SK-N-SH treated with all-trans-retinoic acid at 6 μM for 48 hours (cell line): ENCODE measurements at regions not wholly inside any gene's neighbourhood (a gene's known extent, or its start where the extent isn't known, plus 50 kb on each side); places are given as distances from the start of the nearest gene placed in this dataset.

Experiments used
- ATAC-seq: fragments of 200-7000 bp; cut with Tn5 transposase; 3 replicates; pipeline ENCODE4 v1.9.1; 2020; ENCODE audit warnings: mild to moderate bottlenecking, moderate library complexity
- ARNTL ChIP-seq: fragments of 450-650 bp; formaldehyde crosslinking; IDR thresholded peaks from 2 replicates; pipeline ENCODE4 v1.5.0; 2020; ENCODE audit warnings: low read depth, mild to moderate bottlenecking, moderate library complexity, borderline replicate concordance
- BACH2 ChIP-seq: fragments of 250-450 bp; sonication (Bioruptor Pico); IDR thresholded peaks from 2 replicates; pipeline ENCODE4 v1.9.0; 2021; ENCODE audit warnings: mild to moderate bottlenecking, borderline replicate concordance
- CSDC2 ChIP-seq: fragments of 250-450 bp; sonication (Bioruptor Pico); IDR thresholded peaks from 2 replicates; pipeline ENCODE4 v1.5.0; 2020; ENCODE audit warnings: mild to moderate bottlenecking, moderate library complexity
- ESRRG ChIP-seq: fragments of 250-450 bp; sonication (Bioruptor Pico); IDR thresholded peaks from 2 replicates; pipeline ENCODE4 v1.6.1; 2021; ENCODE audit warnings: mild to moderate bottlenecking
- OSR1 ChIP-seq: fragments of 250-450 bp; sonication (Bioruptor Pico); IDR thresholded peaks from 2 replicates; pipeline ENCODE4 v1.8.0; 2022; ENCODE audit warnings: moderate library complexity, mild to moderate bottlenecking, inconsistent platforms
- POU6F1 ChIP-seq: fragments of 250-450 bp; sonication (Bioruptor Pico); IDR thresholded peaks from 2 replicates; pipeline ENCODE4 v1.8.0; 2021; ENCODE audit warnings: low read depth, mild to moderate bottlenecking, moderate library complexity, borderline replicate concordance
- RARB ChIP-seq: fragments of 250-450 bp; sonication (Bioruptor Pico); IDR thresholded peaks from 2 replicates; pipeline ENCODE4 v1.8.0; 2021; ENCODE audit warnings: mild to moderate bottlenecking, moderate library complexity
- SNAI2 ChIP-seq: fragments of 250-450 bp; sonication (Bioruptor Pico); IDR thresholded peaks from 2 replicates; pipeline ENCODE4 v1.5.0; 2020; ENCODE audit warnings: mild to moderate bottlenecking, moderate library complexity
- TCF4 ChIP-seq: fragments of 250-450 bp; sonication (Bioruptor Pico); IDR thresholded peaks from 2 replicates; pipeline ENCODE4 v1.8.0; 2021; ENCODE audit warnings: mild to moderate bottlenecking, moderate library complexity, borderline replicate concordance
- TOX ChIP-seq: fragments of 250-450 bp; sonication (Bioruptor Pico); IDR thresholded peaks from 2 replicates; pipeline ENCODE4 v1.8.0; 2021; ENCODE audit warnings: mild to moderate bottlenecking, moderate library complexity, borderline replicate concordance
- TSHZ2 ChIP-seq: fragments of 250-450 bp; sonication (Bioruptor Pico); IDR thresholded peaks from 2 replicates; pipeline ENCODE4 v1.5.0; 2020; ENCODE audit warnings: mild to moderate bottlenecking, moderate library complexity
- ZC3H10 ChIP-seq: fragments of 250-450 bp; sonication (Bioruptor Pico); IDR thresholded peaks from 2 replicates; pipeline ENCODE4 v1.5.1; 2021; ENCODE audit warnings: mild to moderate bottlenecking, moderate library complexity
- ZFP3 ChIP-seq: fragments of 250-450 bp; sonication (Bioruptor Pico); IDR thresholded peaks from 2 replicates; pipeline ENCODE4 v1.5.0; 2020; ENCODE audit warnings: mild to moderate bottlenecking, moderate library complexity
- ZNF565 ChIP-seq: fragments of 450-650 bp; formaldehyde crosslinking; conservative IDR thresholded peaks from 2 replicates; pipeline ENCODE4 v1.5.0; 2020; ENCODE audit warnings: low read depth, mild to moderate bottlenecking, moderate library complexity
- ZNF8 ChIP-seq: fragments of 450-650 bp; formaldehyde crosslinking; IDR thresholded peaks from 2 replicates; pipeline ENCODE4 v1.5.0; 2020; ENCODE audit warnings: mild to moderate bottlenecking, moderate library complexity
- TF ChIP-seq, protein P1 (sequence below): fragments of 250-450 bp; sonication (Bioruptor Pico); IDR thresholded peaks from 2 replicates; pipeline ENCODE4 v1.8.0; 2020; ENCODE audit warnings: mild to moderate bottlenecking, moderate library complexity, borderline replicate concordance
- TF ChIP-seq, protein P2 (sequence below): fragments of 250-450 bp; sonication (Bioruptor Pico); IDR thresholded peaks from 2 replicates; pipeline ENCODE4 v1.5.1; 2020; ENCODE audit warnings: low read depth, mild to moderate bottlenecking, moderate library complexity
- TF ChIP-seq, protein P3 (sequence below): fragments of 250-450 bp; sonication (Bioruptor Pico); IDR thresholded peaks from 2 replicates; pipeline ENCODE4 v1.5.1; 2021; ENCODE audit warnings: mild to moderate bottlenecking, moderate library complexity

- no peak; the same call in 2 of the 3 replicates for ATAC-seq
These were observed 474.2 kb downstream of the EPHA4 start for GRCh38 chr2:221097949-221098348.

GRCh38 chr2:221100467-221101089, 471.5 kb downstream of the EPHA4 start:
- no peak for ATAC-seq
- TF ChIP-seq BACH2 (CRISPR knock-in tag) (no peak), ZNF565 (CRISPR knock-in tag) (no peak), ARNTL (CRISPR knock-in tag) (no peak), ZFP3 (CRISPR knock-in tag) (no peak), OSR1 (CRISPR knock-in tag) (no peak), TOX (CRISPR knock-in tag) (no peak), ZC3H10 (CRISPR knock-in tag) (no peak), TSHZ2 (CRISPR knock-in tag) (no peak), CSDC2 (no peak), TCF4 (CRISPR knock-in tag) (no peak), ZNF8 (CRISPR knock-in tag) (no peak), SNAI2 (CRISPR knock-in tag) (no peak), ESRRG (CRISPR knock-in tag) (no peak), RARB (no peak)
- TF ChIP-seq, protein P1, sequence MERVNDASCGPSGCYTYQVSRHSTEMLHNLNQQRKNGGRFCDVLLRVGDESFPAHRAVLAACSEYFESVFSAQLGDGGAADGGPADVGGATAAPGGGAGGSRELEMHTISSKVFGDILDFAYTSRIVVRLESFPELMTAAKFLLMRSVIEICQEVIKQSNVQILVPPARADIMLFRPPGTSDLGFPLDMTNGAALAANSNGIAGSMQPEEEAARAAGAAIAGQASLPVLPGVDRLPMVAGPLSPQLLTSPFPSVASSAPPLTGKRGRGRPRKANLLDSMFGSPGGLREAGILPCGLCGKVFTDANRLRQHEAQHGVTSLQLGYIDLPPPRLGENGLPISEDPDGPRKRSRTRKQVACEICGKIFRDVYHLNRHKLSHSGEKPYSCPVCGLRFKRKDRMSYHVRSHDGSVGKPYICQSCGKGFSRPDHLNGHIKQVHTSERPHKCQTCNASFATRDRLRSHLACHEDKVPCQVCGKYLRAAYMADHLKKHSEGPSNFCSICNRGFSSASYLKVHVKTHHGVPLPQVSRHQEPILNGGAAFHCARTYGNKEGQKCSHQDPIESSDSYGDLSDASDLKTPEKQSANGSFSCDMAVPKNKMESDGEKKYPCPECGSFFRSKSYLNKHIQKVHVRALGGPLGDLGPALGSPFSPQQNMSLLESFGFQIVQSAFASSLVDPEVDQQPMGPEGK (CRISPR knock-in tag) = no peak

More at GRCh38 chr2:221097949-221098348, 474.2 kb downstream of the EPHA4 start:
- no peak for TF ChIP-seq TSHZ2 (CRISPR knock-in tag)
- TF ChIP-seq TCF4 (CRISPR knock-in tag) = no peak
- TF ChIP-seq ESRRG (CRISPR knock-in tag) = no peak
- TF ChIP-seq, protein P2, sequence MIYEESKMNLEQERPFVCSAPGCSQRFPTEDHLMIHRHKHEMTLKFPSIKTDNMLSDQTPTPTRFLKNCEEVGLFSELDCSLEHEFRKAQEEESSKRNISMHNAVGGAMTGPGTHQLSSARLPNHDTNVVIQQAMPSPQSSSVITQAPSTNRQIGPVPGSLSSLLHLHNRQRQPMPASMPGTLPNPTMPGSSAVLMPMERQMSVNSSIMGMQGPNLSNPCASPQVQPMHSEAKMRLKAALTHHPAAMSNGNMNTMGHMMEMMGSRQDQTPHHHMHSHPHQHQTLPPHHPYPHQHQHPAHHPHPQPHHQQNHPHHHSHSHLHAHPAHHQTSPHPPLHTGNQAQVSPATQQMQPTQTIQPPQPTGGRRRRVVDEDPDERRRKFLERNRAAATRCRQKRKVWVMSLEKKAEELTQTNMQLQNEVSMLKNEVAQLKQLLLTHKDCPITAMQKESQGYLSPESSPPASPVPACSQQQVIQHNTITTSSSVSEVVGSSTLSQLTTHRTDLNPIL (CRISPR knock-in tag) = no peak
- no peak for TF ChIP-seq POU6F1 (CRISPR knock-in tag)
- no peak for TF ChIP-seq BACH2 (CRISPR knock-in tag)
- TF ChIP-seq ZNF565 (CRISPR knock-in tag) = no peak
- TF ChIP-seq, protein P3, sequence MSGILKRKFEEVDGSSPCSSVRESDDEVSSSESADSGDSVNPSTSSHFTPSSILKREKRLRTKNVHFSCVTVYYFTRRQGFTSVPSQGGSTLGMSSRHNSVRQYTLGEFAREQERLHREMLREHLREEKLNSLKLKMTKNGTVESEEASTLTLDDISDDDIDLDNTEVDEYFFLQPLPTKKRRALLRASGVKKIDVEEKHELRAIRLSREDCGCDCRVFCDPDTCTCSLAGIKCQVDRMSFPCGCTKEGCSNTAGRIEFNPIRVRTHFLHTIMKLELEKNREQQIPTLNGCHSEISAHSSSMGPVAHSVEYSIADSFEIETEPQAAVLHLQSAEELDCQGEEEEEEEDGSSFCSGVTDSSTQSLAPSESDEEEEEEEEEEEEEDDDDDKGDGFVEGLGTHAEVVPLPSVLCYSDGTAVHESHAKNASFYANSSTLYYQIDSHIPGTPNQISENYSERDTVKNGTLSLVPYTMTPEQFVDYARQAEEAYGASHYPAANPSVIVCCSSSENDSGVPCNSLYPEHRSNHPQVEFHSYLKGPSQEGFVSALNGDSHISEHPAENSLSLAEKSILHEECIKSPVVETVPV (CRISPR knock-in tag) = no peak
- no peak for TF ChIP-seq RARB
